DND-41 (cell line): ENCODE measurements at regions not wholly inside any gene's neighbourhood (a gene's known extent, or its start where the extent isn't known, plus 50 kb on each side); places are given as distances from the start of the nearest gene placed in this dataset.

ENCODE experiments used
- CTCF ChIP-seq: IDR thresholded peaks from 2 replicates; pipeline ENCODE4 v1.5.1; 2012; ENCODE audit warnings: borderline replicate concordance, low read length, moderate library complexity, mild to moderate bottlenecking; ENCODE audit not compliant: poor library complexity, severe bottlenecking; ENCODE audit errors: extremely low read depth
- EZH2 ChIP-seq: IDR thresholded peaks from 3 replicates; pipeline ENCODE4 v1.6.1; 2012; ENCODE audit warnings: borderline replicate concordance, low read depth, mild to moderate bottlenecking, moderate library complexity, low read length, inconsistent platforms; ENCODE audit not compliant: severe bottlenecking

- no peak for TF ChIP-seq CTCF
- TF ChIP-seq EZH2 = no peak
Measured at GRCh38 chr2:150847578-150847977, 360.1 kb upstream of the RND3 start.
